ENCODE measurements at regions not wholly inside any gene's neighbourhood (a gene's known extent, or its start where the extent isn't known, plus 50 kb on each side); places are given as distances from the start of the nearest gene placed in this dataset.

GRCh38 chr14:87214558-87214957 is 778.4 kb downstream of the GALC start:
- no peak overlapping the region for H3K4me3 ChIP-seq (ENCODE audit: low read length)
- H3K4me2 ChIP-seq (ENCODE audit: low read depth, low read length): no peak overlapping the region
- H3K4me1 ChIP-seq (ENCODE audit: low read length): no peaks in the 10 kb centered on the region
- H2AFZ ChIP-seq (ENCODE audit: low read length): no peak overlapping the region
- no peaks in the 10 kb centered on the region for H3K27me3 ChIP-seq (replicated peaks; ENCODE audit: insufficient read depth, low read length)
- no peak for DNase-seq
- H3K9ac ChIP-seq (ENCODE audit: low read length): no peak overlapping the region
- H3K27ac ChIP-seq (ENCODE audit: low read length): no peak overlapping the region
- H3K9me2 ChIP-seq (replicated peaks; ENCODE audit: insufficient read depth, low read length): no peaks in the 10 kb centered on the region
- no peak for TF ChIP-seq EZH2phosphoT487 (IDR thresholded peaks at IDR 0.05; ENCODE audit: low read length)
- no peak for TF ChIP-seq EZH2 (optimal IDR thresholded peaks at IDR 0.05; ENCODE audit: low read depth, low read length)
- no peak for TF ChIP-seq CTCF (IDR thresholded peaks at IDR 0.05; ENCODE audit: low read length)
- no peaks in the 10 kb centered on the region for H3K79me2 ChIP-seq (ENCODE audit: low read length)
- no peaks in the 10 kb centered on the region for H3K9me3 ChIP-seq (replicated peaks; ENCODE audit: insufficient read depth, low read length)
- no peaks in the 10 kb centered on the region for H4K20me1 ChIP-seq (ENCODE audit: insufficient read depth, low read length)
- H3F3A ChIP-seq (ENCODE audit: insufficient read depth, low read length): no peaks in the 10 kb centered on the region
- no peaks in the 10 kb centered on the region for H3K36me3 ChIP-seq (replicated peaks; ENCODE audit: insufficient read depth, low read length)

- Histone ChIP-seq H3K4me2 (ENCODE audit: low read depth, low read length) (no peak overlapping the region), H3K36me3 (replicated peaks; ENCODE audit: insufficient read depth, low read length) (no peaks in the 10 kb centered on the region), H3K4me1 (ENCODE audit: low read length) (no peaks in the 10 kb centered on the region), H4K20me1 (ENCODE audit: insufficient read depth, low read length) (no peaks in the 10 kb centered on the region), H3K9me2 (replicated peaks; ENCODE audit: insufficient read depth, low read length) (no peaks in the 10 kb centered on the region), H2AFZ (ENCODE audit: low read length) (no peak overlapping the region), H3K27ac (ENCODE audit: low read length) (no peak overlapping the region), H3F3A (ENCODE audit: insufficient read depth, low read length) (no peaks in the 10 kb centered on the region), H3K4me3 (ENCODE audit: low read length) (no peak overlapping the region), H3K79me2 (ENCODE audit: low read length) (no peaks in the 10 kb centered on the region), H3K27me3 (replicated peaks; ENCODE audit: insufficient read depth, low read length) (no peaks in the 10 kb centered on the region), H3K9ac (ENCODE audit: low read length) (no peak overlapping the region), H3K9me3 (replicated peaks; ENCODE audit: insufficient read depth, low read length) (no peaks in the 10 kb centered on the region)
- DNase-seq: no peak
- TF ChIP-seq EZH2phosphoT487 (IDR thresholded peaks at IDR 0.05; ENCODE audit: low read length): no peak
- no peak for TF ChIP-seq EZH2 (optimal IDR thresholded peaks at IDR 0.05; ENCODE audit: low read depth, low read length)
- no peak for TF ChIP-seq CTCF (IDR thresholded peaks at IDR 0.05; ENCODE audit: low read length)
Observed at GRCh38 chr14:87207756-87208155, 785.2 kb downstream of the GALC start.

- DNase-seq: no peak
- Histone ChIP-seq H4K20me1 (ENCODE audit: insufficient read depth, low read length) (no peaks in the 10 kb centered on the region), H3K27me3 (replicated peaks; ENCODE audit: insufficient read depth, low read length) (no peaks in the 10 kb centered on the region), H3K79me2 (ENCODE audit: low read length) (no peaks in the 10 kb centered on the region), H3K4me1 (ENCODE audit: low read length) (no peaks in the 10 kb centered on the region), H3K27ac (ENCODE audit: low read length) (no peak overlapping the region), H3K9ac (ENCODE audit: low read length) (no peak overlapping the region), H3K4me2 (ENCODE audit: low read depth, low read length) (no peak overlapping the region), H2AFZ (ENCODE audit: low read length) (no peak overlapping the region), H3K9me2 (replicated peaks; ENCODE audit: insufficient read depth, low read length) (no peaks in the 10 kb centered on the region), H3K36me3 (replicated peaks; ENCODE audit: insufficient read depth, low read length) (no peaks in the 10 kb centered on the region), H3K4me3 (ENCODE audit: low read length) (no peak overlapping the region), H3F3A (ENCODE audit: insufficient read depth, low read length) (no peaks in the 10 kb centered on the region), H3K9me3 (replicated peaks; ENCODE audit: insufficient read depth, low read length) (no peaks in the 10 kb centered on the region)
- TF ChIP-seq CTCF (IDR thresholded peaks at IDR 0.05; ENCODE audit: low read length) (no peak; the same call in 1 of the 2 replicates), EZH2 (optimal IDR thresholded peaks at IDR 0.05; ENCODE audit: low read depth, low read length) (no peak), EZH2phosphoT487 (IDR thresholded peaks at IDR 0.05; ENCODE audit: low read length) (no peak)
Observed at GRCh38 chr14:87205811-87206210, 787.2 kb downstream of the GALC start.
